Lower leg skin (tissue), 3 donors: ENCODE measurements at regions not wholly inside any gene's neighbourhood (a gene's known extent, or its start where the extent isn't known, plus 50 kb on each side); places are given as distances from the start of the nearest gene placed in this dataset.

Experiments used
- CTCF ChIP-seq, 3 donors: fragments of 450-650 bp; IDR thresholded peaks; one replicate each; pipeline ENCODE4 v1.5.1; 2016; ENCODE audit warnings: antibody characterized with exemption in 3 of 3, mild to moderate bottlenecking in 3 of 3, moderate library complexity in 2 of 3
- POLR2A ChIP-seq, 2 donors: fragments of 450-650 bp; IDR thresholded peaks; one replicate each; pipeline ENCODE4 v1.6.1; 2016 to 2017; ENCODE audit warnings: antibody characterized with exemption in 2 of 2, mild to moderate bottlenecking in 1 of 2, moderate library complexity in 1 of 2

GRCh38 chr11:15396778-15397177 lies 282.1 kb downstream of the INSC start:
- no peak for TF ChIP-seq CTCF (IDR thresholded peaks at IDR 0.05)
- TF ChIP-seq POLR2A (IDR thresholded peaks at IDR 0.05), result no peak
